ENCODE measurements at regions not wholly inside any gene's neighbourhood (a gene's known extent, or its start where the extent isn't known, plus 50 kb on each side); places are given as distances from the start of the nearest gene placed in this dataset.

DNA sequence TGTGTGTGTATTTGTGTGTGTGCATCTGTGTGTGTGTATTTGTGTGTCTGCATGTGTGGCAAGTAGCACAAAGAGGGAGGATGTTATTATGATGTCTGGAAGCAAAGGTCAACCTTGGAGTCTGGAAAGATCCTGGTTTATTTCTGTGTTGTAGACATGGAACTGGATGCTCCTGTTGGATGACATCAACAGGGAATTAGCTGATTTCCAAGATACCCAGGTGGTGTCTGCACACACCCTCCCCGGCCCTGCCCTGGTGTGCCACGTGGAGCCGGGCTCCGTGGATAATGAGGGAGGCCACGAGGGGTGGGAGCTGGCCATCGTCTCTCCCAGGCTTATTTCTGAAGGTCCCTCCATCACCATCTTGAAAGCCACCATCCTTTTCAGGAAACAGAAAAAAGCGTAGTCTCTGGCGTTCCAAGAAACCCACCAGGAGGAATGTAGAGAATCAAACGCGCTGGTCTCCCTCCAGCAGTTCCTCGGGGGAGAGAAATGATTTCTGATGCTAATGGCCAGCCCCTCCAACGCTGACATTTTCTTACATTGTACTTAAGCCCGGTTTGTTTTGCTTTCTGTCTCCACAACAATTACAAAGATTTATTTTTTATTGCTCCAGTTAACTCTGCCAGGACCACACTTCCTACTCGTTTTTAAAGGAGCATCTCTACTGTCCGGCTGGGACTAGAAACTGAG is 93.3 kb downstream of the FOXL1 start:
- Histone ChIP-seq H3K27ac (no peak overlapping the region), H3K27me3 (peaks cover 0 to 75% of the 10 kb centered on the region in 2 donors), H3K36me3 (no peaks in the 10 kb centered on the region), H3K9me3 (no peaks in the 10 kb centered on the region), H3K4me1 (no peaks in the 10 kb centered on the region), H3K4me3 (no peak overlapping the region)
- intact Hi-C loops (cut with DNase I) = no loop called here
- TF ChIP-seq, protein P1, sequence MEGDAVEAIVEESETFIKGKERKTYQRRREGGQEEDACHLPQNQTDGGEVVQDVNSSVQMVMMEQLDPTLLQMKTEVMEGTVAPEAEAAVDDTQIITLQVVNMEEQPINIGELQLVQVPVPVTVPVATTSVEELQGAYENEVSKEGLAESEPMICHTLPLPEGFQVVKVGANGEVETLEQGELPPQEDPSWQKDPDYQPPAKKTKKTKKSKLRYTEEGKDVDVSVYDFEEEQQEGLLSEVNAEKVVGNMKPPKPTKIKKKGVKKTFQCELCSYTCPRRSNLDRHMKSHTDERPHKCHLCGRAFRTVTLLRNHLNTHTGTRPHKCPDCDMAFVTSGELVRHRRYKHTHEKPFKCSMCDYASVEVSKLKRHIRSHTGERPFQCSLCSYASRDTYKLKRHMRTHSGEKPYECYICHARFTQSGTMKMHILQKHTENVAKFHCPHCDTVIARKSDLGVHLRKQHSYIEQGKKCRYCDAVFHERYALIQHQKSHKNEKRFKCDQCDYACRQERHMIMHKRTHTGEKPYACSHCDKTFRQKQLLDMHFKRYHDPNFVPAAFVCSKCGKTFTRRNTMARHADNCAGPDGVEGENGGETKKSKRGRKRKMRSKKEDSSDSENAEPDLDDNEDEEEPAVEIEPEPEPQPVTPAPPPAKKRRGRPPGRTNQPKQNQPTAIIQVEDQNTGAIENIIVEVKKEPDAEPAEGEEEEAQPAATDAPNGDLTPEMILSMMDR (IDR thresholded peaks at IDR 0.05) = no peak
- DNase-seq (no peak), ATAC-seq (no peak)

DNA sequence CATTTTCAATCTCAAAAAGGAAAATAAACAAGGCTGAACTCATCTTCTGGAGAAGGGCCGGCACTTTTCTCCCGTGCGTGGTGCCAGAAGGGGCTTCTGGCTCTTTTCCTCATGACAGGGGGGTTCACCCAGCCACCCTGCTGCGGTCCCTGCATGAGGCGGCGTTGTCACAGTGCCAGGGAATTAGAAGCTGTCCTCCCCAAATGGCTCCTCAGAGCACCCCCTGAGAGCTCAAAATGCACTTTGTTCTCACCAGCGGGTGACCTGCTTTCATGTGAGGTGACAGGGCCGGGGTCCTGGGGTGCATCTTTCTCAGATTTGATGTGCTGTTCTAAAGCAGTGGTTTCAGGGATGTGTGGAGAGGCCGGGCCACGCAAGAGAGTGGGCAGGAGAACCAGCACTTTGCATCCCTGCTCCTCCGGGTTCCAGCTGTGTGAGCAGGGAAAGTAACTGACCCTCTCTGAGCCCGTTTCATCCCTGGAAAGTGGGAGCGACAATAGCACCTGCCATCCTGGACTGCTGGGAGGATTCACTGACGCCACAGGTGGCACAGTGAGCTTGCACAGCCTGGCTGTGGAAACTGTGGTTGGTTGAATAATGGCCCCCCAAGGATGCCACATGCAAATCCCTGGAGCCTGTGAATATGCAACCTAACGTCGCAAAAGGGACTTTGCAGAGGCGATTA is 94.0 kb downstream of the FOXL1 start:
- ATAC-seq = no peak
- TF ChIP-seq, protein P1 (IDR thresholded peaks at IDR 0.05) = no peak
- Histone ChIP-seq H3K36me3 (no peaks in the 10 kb centered on the region), H3K4me1 (no peaks in the 10 kb centered on the region), H3K4me3 (no peak overlapping the region), H3K27ac (no peak overlapping the region), H3K27me3 (peaks cover 0 to 70% of the 10 kb centered on the region in 2 donors), H3K9me3 (no peaks in the 10 kb centered on the region)
- intact Hi-C loops (cut with DNase I) = no loop called here
- DNase-seq = no peak

DNA sequence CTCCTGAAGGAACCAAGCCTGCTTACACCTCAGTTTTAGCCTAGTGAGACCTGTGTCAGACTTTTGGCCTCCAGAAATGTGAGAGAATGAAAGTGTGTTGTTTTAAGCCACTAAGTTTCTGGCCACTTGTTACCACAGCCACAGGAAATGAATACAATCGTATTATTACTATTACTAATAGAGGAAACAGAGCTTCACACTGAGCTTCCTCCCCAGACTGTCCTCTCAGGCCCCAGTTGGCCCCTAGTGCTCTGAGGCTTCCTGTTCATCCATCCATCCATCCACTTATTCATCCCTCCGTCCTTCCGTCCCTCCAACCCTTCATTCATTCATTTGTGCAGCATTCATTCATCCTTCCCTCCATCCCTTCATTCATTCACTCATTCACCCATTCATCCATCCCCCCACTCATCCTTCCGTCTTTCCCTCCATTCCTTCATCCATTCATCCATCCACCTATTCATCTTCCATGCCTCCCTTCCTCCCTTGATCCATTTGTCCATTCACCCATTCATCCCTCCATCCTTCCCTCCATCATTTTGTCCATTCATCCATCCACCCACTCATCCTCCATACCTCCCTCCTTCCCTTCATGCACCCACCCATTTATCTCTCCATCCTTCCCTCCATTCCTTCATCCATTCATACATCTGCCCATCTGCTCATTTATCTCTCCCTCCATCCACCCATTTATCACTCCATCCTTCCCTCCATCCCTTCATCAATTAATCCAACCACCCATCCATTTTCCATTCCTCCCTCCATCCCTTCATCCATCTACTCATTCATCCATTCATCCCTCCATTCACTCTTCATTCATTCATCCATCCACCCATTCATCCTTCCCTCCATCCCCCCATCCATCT is 95.0 kb downstream of the FOXL1 start:
- Histone ChIP-seq H3K27me3 (peaks cover 0 to 65% of the 10 kb centered on the region in 2 donors), H3K9me3 (no peaks in the 10 kb centered on the region), H3K4me3 (no peak overlapping the region), H3K36me3 (no peaks in the 10 kb centered on the region), H3K4me1 (no peaks in the 10 kb centered on the region), H3K27ac (no peak overlapping the region)
- TF ChIP-seq, protein P1 (IDR thresholded peaks at IDR 0.05) = no peak
- intact Hi-C loops (cut with DNase I) = no loop called here
- DNase-seq = no peak
- no peak for ATAC-seq

DNA sequence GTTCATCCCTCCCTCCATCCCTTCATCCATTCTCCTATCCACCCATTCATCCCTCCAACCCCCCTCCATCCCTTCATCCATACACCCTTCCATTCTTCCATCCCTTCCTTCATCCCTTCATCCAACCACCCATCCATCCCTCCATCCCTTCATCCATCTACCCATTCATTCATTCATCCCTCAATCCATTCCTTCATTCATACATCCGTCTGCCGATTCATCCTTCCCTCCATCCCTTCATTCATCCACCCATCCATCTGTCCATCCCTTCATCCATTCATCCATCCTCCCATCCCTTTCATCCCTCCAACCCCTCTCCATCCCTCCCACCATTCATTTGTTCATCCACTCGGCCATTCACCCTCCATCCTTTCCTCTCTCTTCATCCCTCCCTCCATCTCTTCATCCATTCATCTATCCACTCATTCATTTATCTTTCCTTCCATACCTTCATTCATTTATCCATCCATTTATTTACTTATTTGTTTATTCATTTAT is 95.7 kb downstream of the FOXL1 start:
- DNase-seq = no peak
- TF ChIP-seq, protein P1 (IDR thresholded peaks at IDR 0.05) = no peak
- Histone ChIP-seq H3K27me3 (peaks cover 0 to 58% of the 10 kb centered on the region in 2 donors), H3K4me3 (no peak overlapping the region), H3K36me3 (no peaks in the 10 kb centered on the region), H3K4me1 (no peaks in the 10 kb centered on the region), H3K27ac (no peak overlapping the region), H3K9me3 (no peaks in the 10 kb centered on the region)
- intact Hi-C loops (cut with DNase I) = no loop called here
- ATAC-seq = no peak
